KBM-7 (cell line): ENCODE measurements at regions not wholly inside any gene's neighbourhood (a gene's known extent, or its start where the extent isn't known, plus 50 kb on each side); places are given as distances from the start of the nearest gene placed in this dataset.

Experiments
- DNase-seq: peaks from one replicate; pipeline ENCODE4 v3.0.0-alpha.2; 2015
- in situ Hi-C: fragments of 300-500 bp; cut with MboI; formaldehyde crosslinking; loops from 2 replicates; pipeline ENCODE4 v1.14.3; 2020; ENCODE audit warnings: low sequenced_read_pairs, low pct_unique_long_range_greater_than_20kb, mixed read lengths

DNA sequence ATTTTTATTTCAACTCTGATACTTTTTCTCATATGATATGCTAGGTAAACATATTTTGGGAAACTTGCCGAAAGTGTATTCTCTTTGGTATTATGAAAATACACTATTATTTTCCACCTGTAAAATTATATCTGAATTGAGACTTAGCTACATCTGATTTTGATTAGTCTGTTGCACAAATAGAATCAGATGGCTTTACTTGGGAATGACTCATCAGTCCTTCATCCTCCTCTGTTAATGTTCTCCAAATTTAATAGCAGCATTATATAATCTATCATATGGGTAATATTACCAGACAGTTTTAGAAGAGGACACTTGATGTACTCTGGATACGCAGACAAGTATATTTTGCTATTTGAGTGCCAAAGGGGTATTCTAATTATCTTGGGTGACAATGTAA is 245.3 kb downstream of the CTH start:
- no peak for DNase-seq
- in situ Hi-C loops, result no loop called here

DNA sequence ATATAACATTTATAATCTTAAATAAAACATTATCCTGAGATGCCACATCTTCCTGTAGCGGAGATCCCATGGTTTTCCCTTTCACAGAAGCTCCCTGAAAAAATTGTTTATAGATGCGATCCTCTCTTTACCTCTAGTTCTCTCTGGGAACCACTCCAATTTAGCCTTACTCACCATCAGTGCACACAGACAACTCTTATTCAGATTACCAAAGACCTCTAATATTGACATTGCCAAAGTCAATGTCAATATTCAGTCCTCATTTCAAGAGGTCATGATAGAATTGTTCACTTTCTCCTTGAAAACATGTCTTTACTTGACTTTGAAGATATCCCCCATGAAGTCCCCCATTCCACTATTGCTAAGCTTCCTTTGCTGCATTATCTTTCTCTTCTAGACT is 248.8 kb downstream of the CTH start:
- in situ Hi-C loops, result no loop called here
- DNase-seq, result no peak

DNA sequence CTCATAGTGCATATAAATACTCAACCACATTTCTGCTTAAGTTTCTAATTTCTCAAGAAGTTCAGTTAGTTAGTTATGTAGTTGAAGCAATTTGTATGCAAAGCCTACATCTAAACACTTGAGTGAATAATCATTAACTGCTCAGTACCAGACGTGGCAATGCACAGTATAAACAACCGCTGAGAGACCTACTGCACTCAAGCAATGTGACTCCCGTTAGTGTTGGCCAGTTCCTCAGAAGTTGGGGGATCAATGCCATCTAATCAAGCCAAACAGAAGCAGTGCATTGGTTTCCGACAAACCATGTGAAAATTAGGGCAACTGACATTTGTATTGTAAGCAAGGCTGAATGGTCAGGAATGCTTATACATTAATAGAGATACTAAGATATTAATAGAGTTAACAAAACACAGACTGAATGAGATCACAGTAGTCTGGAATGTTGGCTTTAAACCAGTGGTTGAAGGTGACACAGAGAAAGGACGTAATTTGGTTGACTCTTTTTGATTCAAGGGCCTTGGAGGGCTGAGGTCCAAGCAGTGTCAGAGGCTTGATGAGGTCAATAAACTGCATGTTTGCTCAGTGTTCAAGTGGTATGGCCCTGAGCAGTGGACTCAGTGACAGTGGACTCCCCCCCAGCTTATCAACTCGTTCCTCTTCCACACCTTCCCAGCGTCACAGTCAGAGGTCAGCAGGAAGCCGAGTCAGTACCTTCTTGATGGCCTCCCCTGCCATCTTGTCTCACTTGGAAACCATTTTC is 255.5 kb downstream of the CTH start:
- no peak for DNase-seq
- in situ Hi-C loops, result no loop called here

DNA sequence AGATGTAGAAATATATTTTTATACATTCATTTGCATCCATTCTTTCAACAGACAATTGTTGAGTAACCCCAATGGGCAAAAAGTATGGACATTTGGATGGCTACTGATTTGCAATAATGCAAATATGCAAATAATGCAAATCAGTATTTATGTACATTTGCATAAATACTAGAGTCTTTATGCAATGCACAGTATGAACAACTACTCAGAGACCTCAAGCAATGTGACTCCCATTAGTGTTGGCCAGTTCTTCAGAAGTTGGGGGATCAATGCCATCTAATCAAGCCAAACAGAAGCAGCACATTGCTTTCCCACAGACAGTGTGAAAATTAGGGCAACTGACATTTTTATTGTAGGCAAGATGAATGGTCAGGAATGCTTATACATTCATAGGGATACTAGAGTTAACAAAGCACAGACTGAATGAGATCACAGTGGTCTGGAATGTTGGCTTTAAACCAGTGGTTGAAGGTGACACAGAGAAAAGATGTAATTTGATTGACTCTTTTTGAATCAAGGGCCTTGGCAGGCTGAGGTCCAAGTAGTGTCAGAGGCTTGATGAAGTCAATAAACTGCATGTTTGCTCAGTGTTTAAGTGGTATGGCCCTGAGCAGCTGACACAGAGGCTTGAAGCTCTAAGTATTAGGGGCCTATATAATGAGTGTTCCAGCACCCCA is 256.6 kb downstream of the CTH start:
- in situ Hi-C loops, result no loop called here
- no peak for DNase-seq

DNA sequence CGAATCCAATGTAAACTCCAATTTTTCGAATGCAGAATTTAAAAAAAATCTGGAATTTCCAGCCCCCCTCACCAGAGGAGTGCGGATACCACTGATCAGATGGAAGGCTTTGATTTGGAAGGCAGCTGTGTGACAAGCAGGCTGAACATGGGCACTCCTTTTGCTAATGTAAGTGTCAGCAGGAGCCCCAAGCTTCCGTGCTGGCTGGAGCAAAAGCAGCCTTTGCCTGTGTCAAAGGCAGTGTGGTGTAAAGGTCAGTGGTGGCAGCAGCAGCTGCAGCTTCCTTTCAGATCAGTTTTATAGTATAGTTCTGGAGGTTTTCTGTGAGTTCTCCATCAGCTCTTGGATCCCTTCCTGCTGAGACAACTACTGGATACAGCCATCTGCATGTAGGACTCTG is 259.9 kb downstream of the CTH start:
- no peak for DNase-seq

DNA sequence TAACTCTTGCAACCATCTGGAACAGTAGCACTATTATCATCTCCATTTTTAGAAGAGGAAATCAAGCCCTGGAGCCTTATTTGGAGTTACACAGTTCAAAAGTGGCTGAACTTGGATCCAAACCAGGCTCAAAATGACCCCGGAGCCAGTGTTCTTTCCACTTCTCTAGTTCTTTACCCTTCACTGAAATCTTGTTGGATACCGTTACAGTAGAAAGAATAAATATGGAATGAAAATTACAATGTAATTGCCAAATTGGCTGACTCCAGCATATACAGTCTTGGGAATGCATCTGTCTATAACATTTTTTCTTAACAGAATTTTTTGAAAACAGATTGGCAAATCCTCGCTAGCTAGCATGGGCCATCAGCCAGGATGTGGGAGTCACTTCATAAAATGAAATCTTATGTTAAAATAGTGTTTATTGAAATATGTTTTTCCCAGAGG is 261.4 kb downstream of the CTH start:
- in situ Hi-C loops, result no loop called here
- DNase-seq, result no peak

More for the DNA sequence above, 259.9 kb downstream of the CTH start:
- in situ Hi-C loops, result no loop called here

DNA sequence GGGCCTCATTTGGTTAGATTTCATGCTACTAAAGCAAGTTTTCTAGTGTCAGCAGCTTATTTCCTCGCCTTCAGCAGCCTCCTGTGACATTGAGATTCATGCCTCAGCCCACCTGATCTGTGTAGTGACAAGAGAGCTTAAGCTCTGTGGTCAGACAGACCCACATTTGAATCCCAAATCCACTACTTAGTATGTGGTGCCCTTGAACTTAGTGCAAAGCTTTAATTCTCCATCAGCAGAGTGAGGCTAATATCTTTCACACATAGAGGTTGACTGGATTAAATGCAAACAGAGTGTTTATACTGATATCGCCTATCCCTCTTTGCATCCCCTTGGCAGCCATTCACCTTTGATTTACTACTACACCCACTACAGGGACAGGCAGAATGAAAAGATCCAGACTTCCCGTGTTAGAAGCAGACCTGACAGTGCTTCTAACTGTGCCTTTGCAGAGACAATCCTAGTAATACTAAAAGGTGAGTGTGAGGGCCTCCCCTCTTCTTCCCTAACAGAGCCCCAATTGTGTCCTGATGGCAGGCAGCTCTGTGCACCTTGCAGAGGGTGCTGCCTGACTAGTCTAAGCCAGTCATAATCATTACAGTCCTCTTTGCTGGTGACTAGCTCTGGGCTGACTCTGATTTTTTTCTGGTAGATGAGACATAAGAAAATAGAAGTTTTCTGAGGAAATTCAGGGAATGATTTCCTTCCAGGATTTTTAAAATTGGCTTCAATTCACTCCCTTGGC is 264.0 kb downstream of the CTH start:
- in situ Hi-C loops, result no loop called here
- peak; percentile 3 for DNase-seq

DNA sequence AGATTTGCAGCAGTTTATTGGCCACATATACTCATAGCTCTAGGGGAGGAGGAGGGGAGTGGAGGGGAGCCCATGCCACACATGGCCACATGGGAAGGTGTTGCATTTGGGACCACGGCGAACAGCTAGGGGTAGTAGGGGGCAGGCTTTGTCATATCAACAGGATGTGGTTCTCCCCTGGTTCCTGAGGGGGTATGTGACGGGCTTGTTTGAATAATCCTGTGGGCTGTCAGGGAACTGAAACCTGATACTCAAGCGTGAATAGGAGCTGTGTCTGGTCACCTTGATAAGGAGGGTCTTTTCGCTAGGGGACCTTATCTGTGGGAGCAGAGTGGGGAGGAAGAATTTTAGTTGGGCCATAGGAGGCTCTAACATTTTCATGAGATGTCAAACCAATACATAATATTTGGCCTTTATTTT is 264.7 kb downstream of the CTH start:
- in situ Hi-C loops, result no loop called here
- peak; percentile 82 for DNase-seq

DNA sequence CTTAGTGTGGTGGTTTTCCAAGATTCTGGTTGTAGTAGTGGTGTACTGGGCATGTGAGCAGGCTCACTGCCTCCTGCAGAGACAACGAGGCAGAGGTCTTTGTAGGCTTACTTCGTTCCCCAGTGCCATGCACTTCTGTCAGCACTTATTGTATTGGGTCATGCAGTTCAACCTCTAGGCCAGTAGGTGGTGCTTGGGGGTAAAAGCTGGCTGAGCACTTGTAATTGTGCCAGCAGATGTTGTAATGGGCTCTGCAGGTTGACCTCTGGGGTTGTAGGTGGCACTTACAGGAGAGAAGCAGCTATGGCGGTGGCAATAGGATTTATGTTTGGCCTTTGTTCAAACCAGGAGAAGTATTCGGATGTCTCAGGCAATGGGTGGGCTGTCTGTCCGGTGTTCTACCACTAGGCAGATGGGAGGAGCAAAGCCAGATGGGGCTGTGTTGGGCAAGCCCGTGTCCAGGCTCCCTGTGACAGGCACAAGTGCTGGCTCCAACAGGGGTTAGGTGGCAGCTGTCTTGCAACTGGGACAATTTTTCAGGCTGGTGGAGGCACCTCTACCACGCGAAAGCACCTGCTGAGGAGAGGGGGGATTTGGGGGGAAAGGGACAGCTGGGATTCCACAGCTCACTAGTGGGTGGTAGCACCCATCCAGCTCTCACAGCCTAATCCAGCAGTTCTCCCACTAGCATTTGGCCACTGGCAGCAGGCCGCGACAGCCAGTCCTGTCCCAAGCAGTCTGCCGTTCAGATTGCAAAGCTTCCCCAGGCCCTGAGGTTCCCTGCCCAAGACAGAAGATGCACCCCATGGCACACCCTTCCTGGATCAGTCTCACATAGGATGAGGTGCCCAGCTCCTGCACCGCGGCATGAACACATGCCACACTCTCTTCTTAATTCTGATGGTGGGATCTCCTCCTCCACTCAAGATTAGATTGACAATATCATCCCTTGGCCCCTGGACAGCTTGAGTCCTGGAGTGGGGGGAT is 274.5 kb downstream of the CTH start:
- in situ Hi-C loops, result no loop called here
- peak; percentile 68 for DNase-seq

DNA sequence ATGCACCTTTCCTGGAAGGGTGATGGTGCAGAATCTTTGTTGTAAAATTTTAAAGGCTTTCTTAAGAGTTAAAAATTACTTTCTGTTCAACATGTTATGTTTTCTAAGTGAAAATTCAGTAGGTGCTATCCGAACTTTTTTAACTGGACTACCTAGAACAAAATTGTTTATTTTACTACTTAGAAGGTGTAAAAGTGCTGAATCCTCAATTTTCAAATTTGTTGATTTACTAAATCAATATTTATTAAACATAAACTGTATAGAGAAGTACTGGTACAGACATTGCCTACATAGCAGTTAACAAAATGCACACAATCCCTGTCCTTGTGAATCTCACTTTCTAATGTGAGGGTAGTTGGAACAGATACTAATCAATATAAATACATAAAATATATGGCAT is 277.5 kb downstream of the CTH start:
- no peak for DNase-seq
- in situ Hi-C loops, result no loop called here

DNA sequence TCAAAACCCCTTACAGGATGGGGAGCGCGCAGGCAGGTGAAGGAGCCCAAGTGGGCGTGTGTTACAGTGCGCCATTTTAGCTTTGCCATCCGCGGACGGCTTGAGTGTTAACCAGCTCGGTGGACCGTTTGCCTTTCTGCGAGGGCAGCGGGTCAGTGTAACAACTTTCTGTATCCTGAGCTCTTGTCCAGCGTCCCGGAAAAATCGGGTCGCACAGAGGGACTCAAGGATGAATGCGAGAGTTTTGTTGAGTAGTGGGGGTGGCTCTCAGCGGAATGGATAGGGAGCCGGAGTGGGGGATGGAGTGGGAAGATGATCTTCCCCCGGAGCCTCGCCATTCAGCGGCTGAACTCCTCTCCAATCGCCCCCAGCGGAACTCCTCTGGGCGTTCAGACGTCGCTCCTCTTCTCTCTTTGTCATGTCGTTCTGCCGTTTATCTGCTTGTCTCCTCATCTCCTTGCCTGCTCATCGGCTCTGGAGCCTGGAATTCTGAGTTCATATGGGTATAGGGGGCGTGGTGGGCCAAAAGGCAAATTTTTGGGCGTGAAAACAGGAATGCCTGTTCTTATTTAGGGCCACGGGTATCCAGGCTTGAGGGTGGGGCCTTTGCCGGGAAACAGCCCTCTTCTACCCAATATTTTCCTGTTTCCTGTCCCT is 295.4 kb downstream of the CTH start:
- no peak for DNase-seq
- in situ Hi-C loops, result no loop called here

DNA sequence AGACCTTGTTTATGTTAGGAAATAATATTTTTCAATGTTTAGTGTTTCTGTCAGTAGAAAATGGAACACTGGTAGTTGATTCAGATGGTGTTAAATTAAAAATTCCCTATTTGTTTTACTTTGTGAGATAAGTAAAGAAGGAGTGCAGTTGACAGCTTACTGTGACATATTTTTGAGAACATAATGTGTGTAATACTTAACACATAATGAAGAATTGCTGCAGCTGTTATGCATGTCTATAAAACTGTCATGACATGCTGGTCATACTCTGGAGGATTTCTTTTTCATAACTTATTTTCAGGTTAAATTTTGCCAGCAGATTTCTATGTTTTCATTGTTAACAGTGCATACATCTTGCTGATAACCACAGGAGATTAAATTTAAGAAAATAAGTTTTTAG is 296.1 kb downstream of the CTH start:
- in situ Hi-C loops, result no loop called here
- DNase-seq, result no peak

DNA sequence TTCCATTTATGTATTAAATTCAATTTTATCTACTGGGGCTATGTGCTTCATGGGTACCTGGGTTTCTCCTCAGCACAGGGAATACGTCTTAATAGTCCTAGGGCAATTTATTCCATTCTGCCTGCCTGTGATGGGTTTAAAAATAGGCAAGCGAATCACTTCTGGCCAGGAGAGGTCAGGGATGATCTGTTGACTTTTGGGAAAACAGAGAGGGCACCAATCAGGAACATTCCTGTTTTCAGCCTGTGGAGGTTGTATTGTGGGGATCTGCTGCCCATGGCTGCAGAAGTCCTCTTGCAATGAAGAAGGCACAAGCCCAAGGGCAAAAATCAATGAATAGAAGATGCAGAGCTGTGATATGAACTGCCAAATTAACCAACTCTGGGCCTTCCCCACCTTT is 303.1 kb downstream of the CTH start:
- in situ Hi-C loops, result no loop called here

DNA sequence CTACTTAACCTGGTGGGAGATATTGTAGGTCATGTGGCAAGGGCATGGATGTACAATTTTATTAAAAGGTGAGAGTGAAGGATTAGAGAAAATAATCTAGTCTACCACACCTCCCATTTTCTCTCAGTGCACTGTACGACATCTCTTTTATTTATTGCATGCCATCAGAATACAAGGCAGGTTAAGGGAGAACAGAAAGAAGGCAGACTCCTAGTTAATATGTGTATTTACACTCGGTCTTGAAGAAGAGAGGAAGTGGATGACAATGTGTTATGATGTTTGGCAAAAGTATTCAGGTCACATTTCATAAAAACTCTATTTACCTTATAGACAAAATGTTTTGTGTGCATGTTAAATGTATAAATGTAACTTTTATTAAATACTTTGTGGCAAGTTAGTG is 306.1 kb downstream of the CTH start:
- in situ Hi-C loops, result no loop called here

More for the DNA sequence above, 303.1 kb downstream of the CTH start:
- no peak for DNase-seq

DNA sequence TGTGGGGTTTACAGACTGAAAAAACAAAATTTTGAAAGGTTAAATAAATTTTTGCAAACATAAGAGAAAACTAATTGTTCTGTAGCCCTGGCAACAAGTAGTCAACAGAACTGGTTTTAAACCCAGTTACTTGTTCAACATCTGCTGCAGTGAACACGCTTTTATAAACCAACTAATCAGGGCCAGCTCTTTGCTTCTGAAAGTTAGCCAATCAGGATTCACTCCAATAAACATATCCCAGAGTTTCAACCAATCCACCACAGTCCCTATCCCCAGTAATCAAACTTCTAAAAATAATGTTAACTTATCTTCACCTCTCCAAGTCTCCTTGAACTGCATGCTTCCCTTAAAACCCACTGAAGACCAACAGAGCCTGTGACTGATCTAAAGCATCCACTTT is 306.6 kb downstream of the CTH start:
- in situ Hi-C loops, result no loop called here
- no peak for DNase-seq

More for the DNA sequence above, 306.1 kb downstream of the CTH start:
- DNase-seq, result no peak

DNA sequence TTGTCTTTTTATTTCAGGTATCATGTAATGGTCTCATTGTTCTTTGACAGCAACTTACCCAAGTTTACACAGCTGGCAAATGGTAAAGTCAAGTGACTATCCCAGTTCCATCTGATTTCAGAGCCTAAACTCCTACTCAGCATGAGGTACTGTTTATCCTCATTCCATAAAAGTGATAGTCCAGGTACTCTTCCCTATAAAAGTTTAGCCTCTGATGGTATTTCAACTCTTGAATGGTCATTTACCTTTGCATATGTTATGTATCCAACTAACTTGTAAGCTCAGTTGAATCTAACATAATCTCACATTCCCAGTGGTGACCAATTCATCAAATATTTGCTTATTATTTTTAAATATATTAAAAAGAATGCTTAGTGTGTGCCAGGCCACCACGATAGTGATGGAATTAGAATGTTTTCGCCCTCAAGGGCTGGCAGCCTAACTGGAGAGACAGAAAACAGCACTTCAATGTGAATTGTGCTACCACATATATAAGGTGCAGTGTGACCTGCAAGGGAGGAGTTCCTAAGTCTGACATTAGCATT is 307.1 kb downstream of the CTH start:
- in situ Hi-C loops, result no loop called here
- no peak for DNase-seq

DNA sequence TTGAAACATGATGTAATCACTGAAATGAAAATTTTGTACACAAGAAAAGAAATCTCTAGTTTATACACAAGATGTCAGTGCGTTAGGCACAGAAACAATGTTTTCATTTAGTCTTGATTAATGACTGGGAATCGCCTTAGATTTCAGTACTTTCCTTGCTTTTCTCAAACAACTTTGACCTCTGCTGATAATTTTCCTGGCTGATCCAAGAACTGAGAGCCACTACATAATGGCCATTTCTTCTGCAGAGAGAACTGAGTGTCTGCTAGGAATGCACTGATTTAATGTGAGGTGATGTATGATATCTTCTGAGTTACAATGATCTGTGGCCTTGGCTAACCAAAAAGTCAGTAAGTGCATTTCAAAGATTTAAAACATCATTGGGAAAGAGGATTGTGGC is 308.1 kb downstream of the CTH start:
- in situ Hi-C loops, result no loop called here

DNA sequence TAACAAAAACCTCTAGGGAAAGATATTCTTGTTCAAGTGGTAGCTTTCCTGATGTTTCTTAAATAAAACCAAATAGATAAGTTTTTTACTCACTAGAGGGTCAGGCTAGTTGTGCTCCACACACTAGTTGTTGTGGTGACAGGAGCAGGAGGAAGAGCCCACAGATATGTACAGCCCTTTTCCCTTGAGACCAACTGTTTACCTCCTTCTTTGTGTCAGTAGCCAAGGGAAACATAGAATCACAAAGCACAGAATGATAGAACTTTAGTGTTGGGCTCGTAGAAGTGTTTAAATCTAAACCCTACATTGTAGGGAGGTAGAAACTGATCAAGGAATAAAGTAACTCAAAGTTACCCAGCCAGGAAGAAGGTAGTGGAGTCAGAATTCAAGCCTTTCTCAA is 309.0 kb downstream of the CTH start:
- in situ Hi-C loops, result no loop called here
- no peak for DNase-seq

More for the DNA sequence above, 308.1 kb downstream of the CTH start:
- DNase-seq, result no peak
